HFF-Myc (cell line): ENCODE measurements at regions not wholly inside any gene's neighbourhood (a gene's known extent, or its start where the extent isn't known, plus 50 kb on each side); places are given as distances from the start of the nearest gene placed in this dataset.

ENCODE experiments used
- DNase-seq: peaks from one replicate; pipeline ENCODE4 v3.0.0-alpha.2; 2011; ENCODE audit warnings: low read depth; ENCODE audit errors: extremely low read depth
- H3K4me3 ChIP-seq: replicated peaks from 2 replicates; pipeline ENCODE4 v1.5.1; 2011; ENCODE audit warnings: low read depth, mild to moderate bottlenecking, control low read depth, low read length
- TF ChIP-seq, protein P1 (sequence below): IDR thresholded peaks from 2 replicates; pipeline ENCODE4 v1.5.1; 2012; ENCODE audit warnings: mild to moderate bottlenecking, low read depth, low read length, control low read depth; ENCODE audit errors: missing control alignments

DNA sequence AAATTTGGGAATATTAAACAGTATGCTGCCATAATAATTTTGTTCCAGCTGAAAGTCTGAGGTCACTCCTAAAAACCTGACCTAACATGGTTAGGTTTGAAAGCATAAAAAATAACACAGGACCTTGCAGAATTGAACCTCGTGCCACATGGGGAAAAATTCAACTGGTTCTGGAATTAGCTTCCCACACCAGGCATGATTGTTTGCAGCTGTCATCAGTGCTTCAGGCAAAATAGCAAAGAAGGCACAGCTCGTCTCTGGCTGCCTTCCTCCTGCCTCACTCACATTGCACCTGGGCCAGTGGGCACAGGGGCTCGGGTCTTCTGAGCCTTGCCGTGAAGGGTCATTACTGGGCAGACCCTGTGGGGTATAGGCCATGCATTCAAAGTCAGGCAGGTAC lies 153.8 kb upstream of the ARHGAP20 start:
- no peak overlapping the region for H3K4me3 ChIP-seq
- no peak for DNase-seq
- TF ChIP-seq, protein P1, sequence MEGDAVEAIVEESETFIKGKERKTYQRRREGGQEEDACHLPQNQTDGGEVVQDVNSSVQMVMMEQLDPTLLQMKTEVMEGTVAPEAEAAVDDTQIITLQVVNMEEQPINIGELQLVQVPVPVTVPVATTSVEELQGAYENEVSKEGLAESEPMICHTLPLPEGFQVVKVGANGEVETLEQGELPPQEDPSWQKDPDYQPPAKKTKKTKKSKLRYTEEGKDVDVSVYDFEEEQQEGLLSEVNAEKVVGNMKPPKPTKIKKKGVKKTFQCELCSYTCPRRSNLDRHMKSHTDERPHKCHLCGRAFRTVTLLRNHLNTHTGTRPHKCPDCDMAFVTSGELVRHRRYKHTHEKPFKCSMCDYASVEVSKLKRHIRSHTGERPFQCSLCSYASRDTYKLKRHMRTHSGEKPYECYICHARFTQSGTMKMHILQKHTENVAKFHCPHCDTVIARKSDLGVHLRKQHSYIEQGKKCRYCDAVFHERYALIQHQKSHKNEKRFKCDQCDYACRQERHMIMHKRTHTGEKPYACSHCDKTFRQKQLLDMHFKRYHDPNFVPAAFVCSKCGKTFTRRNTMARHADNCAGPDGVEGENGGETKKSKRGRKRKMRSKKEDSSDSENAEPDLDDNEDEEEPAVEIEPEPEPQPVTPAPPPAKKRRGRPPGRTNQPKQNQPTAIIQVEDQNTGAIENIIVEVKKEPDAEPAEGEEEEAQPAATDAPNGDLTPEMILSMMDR, result no peak

DNA sequence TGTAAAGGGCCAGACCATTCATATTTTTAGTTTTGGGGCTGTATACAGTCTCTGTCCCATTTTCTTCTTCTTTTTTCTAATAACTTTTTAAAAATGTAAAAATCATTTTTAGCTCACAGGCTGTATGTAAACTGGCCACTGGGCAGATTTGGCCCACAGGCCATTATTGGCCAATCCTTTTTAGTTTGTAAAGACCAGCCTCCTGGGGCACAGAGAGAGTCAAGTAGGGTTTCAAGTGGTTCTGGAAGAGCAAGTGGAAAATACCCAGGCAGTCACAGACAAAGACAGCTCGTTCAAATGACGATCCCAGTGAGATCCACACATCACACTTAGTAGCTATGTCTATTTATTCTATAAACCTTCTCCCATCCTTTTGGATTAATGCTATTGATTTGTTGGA lies 150.2 kb upstream of the ARHGAP20 start:
- TF ChIP-seq, protein P1, result no peak
- H3K4me3 ChIP-seq, result no peak overlapping the region
- DNase-seq, result no peak

DNA sequence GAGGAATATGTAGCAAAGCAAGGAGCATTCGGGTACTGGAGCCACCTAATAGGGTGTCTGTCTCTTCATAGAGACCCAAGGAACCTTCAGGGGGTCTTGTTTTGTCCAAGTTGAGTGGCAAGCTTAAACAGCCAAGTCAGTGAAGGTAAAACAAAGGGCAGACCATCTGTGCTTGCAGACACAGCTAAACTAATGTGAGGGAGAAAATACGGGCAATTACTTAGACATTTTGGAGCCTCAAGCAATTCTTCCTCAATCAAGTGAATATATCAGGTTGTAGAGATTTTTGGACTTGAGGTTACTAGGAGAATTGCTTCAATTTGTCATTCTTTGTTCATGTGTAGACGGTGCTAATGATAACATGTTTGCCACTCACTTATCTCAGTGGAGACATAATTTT lies 148.2 kb upstream of the ARHGAP20 start:
- TF ChIP-seq, protein P1, result no peak
- H3K4me3 ChIP-seq, result no peak overlapping the region
- no peak for DNase-seq

DNA sequence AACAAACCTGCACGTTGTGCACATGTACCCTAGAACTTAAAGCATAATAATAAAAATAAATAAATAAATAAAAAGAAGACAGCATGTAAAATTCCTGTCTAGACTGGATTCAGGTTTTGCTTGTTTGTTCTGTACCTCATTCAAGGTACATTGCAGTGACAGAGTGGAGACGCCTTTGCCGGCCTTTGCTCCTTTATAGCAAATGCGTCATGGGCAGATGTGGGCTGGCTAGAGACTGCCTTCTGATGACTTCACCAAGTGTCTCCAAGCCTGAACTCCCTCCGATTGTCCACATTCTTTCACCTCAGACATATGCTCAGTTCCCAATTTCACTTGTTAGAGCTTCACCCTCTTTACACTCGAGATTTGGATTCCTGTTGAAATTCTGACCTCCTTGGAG lies 147.8 kb upstream of the ARHGAP20 start:
- TF ChIP-seq, protein P1, result no peak
- DNase-seq, result no peak
- H3K4me3 ChIP-seq, result no peak overlapping the region

DNA sequence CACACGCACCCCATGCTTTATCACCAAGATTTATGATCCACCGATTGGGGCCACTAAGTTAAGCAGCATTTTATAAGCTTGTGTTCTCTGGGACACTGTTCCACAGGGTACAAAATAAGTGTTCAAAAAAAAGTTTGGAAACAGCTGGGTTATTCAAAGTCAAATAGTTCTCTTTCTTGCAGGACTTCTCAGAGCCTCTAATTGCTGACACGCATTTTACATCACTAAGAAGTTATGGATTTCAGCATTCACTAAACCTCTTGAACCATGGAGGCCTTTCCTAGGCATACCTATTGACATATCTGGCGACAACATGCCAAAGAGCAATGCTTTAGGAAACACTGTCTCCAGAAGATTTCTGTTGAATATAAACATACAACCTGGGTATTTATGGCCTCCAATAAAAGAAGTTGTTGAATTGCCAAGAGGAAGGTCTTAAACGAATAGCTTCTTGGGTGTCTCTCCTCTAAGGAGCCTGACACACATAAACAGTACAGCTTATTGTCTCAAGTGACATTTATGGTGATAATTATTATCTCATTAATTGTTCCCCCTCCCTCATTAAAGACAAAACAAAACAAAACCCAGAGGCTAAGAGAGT lies 147.1 kb upstream of the ARHGAP20 start:
- DNase-seq, result no peak
- TF ChIP-seq, protein P1, result no peak
- H3K4me3 ChIP-seq, result no peak overlapping the region

DNA sequence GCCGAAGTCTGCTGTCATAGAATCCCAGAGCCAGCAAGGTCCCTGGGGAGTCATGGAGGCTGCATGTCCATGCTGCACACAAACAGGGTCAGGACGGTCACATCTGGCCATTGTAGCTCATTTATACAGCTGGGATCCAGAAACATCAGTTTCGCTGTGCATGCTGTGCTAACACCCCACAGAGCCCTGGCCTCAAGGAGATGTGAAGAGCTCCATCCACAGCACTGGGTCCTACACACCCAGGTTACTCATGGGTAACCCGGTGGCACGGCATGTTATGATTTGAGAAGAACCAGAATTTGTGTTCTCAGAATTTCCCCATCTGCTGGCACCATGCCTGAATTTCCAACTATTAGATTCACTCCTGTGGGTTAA lies 146.3 kb upstream of the ARHGAP20 start:
- H3K4me3 ChIP-seq, result no peak overlapping the region
- DNase-seq, result no peak
- TF ChIP-seq, protein P1, result no peak

DNA sequence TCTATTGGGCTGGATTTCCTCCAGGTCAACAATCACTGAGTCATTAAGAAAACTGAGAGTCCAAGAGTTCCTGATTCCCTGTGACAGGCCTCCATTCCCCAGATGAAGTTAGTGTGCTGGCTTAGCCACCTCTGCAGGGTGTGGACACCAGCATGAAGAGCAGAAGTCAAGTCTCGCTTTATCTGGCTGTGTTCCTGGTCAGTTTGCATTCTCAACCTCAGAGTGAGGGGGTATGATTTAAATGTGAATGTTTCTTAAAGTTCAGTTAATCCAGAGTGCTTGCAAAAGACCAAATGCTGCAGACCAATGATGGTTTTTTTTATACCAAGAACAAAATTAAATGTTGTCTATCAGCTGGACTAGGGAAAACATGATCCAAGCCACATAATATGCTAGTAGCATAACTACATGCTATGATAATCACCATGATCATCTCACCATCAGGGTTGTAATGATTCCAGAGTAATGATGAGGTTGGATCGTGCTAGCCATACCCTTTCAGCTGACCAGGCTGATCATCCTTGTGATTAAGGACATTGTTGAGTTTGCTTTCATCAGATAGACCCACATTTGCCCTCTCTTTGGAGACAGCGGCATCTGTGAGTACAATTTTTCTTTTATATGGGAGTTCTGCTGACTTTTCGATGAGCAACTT lies 145.8 kb upstream of the ARHGAP20 start:
- no peak for DNase-seq
- no peak overlapping the region for H3K4me3 ChIP-seq
- TF ChIP-seq, protein P1, result no peak
